GM19238 (cell line): ENCODE measurements at regions not wholly inside any gene's neighbourhood (a gene's known extent, or its start where the extent isn't known, plus 50 kb on each side); places are given as distances from the start of the nearest gene placed in this dataset.

Source experiments
- DNase-seq: peaks from one replicate; pipeline ENCODE4 v3.0.0; 2011; ENCODE audit warnings: low spot score; ENCODE audit not compliant: insufficient read length

GRCh38 chr3:18046131-18046915 is 303.9 kb upstream of the TBC1D5 start:
- DNase-seq: no peak

- DNase-seq: no peak
These were observed 302.8 kb upstream of the TBC1D5 start for GRCh38 chr3:18044971-18045880.

GRCh38 chr3:18044191-18044590 is 301.8 kb upstream of the TBC1D5 start:
- DNase-seq: no peak

GRCh38 chr3:18036450-18036815 is 294.0 kb upstream of the TBC1D5 start:
- DNase-seq: no peak

GRCh38 chr3:18035641-18036449 is 293.4 kb upstream of the TBC1D5 start:
- no peak for DNase-seq

GRCh38 chr3:18033581-18034108 is 291.2 kb upstream of the TBC1D5 start:
- DNase-seq: no peak

GRCh38 chr3:18030371-18030870 is 288.0 kb upstream of the TBC1D5 start:
- no peak for DNase-seq

GRCh38 chr3:18027161-18027939 is 284.9 kb upstream of the TBC1D5 start:
- DNase-seq: no peak

GRCh38 chr3:18024715-18025114 is 282.3 kb upstream of the TBC1D5 start:
- no peak for DNase-seq

- no peak for DNase-seq
These were observed 276.7 kb upstream of the TBC1D5 start for GRCh38 chr3:18019161-18019495.

GRCh38 chr3:18018491-18019160 is 276.2 kb upstream of the TBC1D5 start:
- DNase-seq: no peak

- DNase-seq: no peak
These were observed 273.9 kb upstream of the TBC1D5 start for GRCh38 chr3:18016366-18016765.

- no peak for DNase-seq
These were observed 270.5 kb upstream of the TBC1D5 start for GRCh38 chr3:18012933-18013332.

GRCh38 chr3:18012436-18012835 is 270.0 kb upstream of the TBC1D5 start:
- no peak for DNase-seq

GRCh38 chr3:18011387-18011786 is 269.0 kb upstream of the TBC1D5 start:
- DNase-seq: no peak

- no peak for DNase-seq
These were observed 267.6 kb upstream of the TBC1D5 start for GRCh38 chr3:18010001-18010400.

- DNase-seq: no peak
These were observed 266.4 kb upstream of the TBC1D5 start for GRCh38 chr3:18008706-18009368.

- DNase-seq: no peak
These were observed 265.5 kb upstream of the TBC1D5 start for GRCh38 chr3:18007980-18008379.

GRCh38 chr3:17995769-17996168 is 253.3 kb upstream of the TBC1D5 start:
- DNase-seq: no peak

GRCh38 chr3:17994167-17994566 is 251.7 kb upstream of the TBC1D5 start:
- no peak for DNase-seq
